H1 (cell line): ENCODE measurements at regions not wholly inside any gene's neighbourhood (a gene's known extent, or its start where the extent isn't known, plus 50 kb on each side); places are given as distances from the start of the nearest gene placed in this dataset.

Experiments used
- ASH2L ChIP-seq: fragments of 200-600, 300-600 bp; sonication (generic); IDR thresholded peaks from one replicate; pipeline ENCODE4 v1.7.1; 2017; ENCODE audit warnings: low read length
- NRF1 ChIP-seq: IDR thresholded peaks from 2 replicates; pipeline ENCODE4 v1.6.1; 2011; ENCODE audit warnings: mild to moderate bottlenecking, low read depth, low read length, improper control_type of control experiment
- POLR2A ChIP-seq, 2 experiments: IDR thresholded peaks; 1 replicate in 1 of 2; 2 replicates in 1 of 2; pipeline ENCODE4 v1.6.1; 2011; ENCODE audit warnings: low read depth in 2 of 2, low read length in 2 of 2, mild to moderate bottlenecking in 2 of 2; ENCODE audit errors: control extremely low read depth in 1 of 2
- SP2 ChIP-seq: IDR thresholded peaks from 2 replicates; pipeline ENCODE4 v1.6.1; 2012; ENCODE audit warnings: mild to moderate bottlenecking, low read length, inconsistent platforms
- TAF1 ChIP-seq: IDR thresholded peaks from 2 replicates; pipeline ENCODE4 v1.6.1; 2011; ENCODE audit warnings: mild to moderate bottlenecking, low read depth, low read length

GRCh38 chr16:35752773-35753558 is 2293.6 kb downstream of the TP53TG3F start (continued):
- TF ChIP-seq ASH2L: no peak
- TF ChIP-seq SP2: no peak
- TF ChIP-seq POLR2A (IDR thresholded peaks at IDR 0.05; ENCODE audit: control extremely low read depth in 1 of 2, low read depth in 2 of 2, low read length in 2 of 2): no peak
- TF ChIP-seq NRF1: no peak
- no peak for TF ChIP-seq TAF1
